ENCODE measurements at regions not wholly inside any gene's neighbourhood (a gene's known extent, or its start where the extent isn't known, plus 50 kb on each side); places are given as distances from the start of the nearest gene placed in this dataset.
A peak's percentile ranks its signal among the peaks of the same experiment; 100 is the strongest.

GRCh38 chr10:21399392-21400035, 126.0 kb downstream of the SKIDA1 start:
- peak; percentile 88 for DNase-seq (ENCODE audit: low read depth)
- no peak overlapping the region for H3K4me3 ChIP-seq (ENCODE audit: low read depth, low read length)
- no peak for TF ChIP-seq CTCF (IDR thresholded peaks at IDR 0.05; ENCODE audit: low read depth, low read length, missing control alignments)
- in situ Hi-C loops (cut with HindIII; ENCODE audit: low sequenced_read_pairs) = no loop called here

- no peak for DNase-seq (ENCODE audit: low read depth)
- in situ Hi-C loops (cut with HindIII; ENCODE audit: low sequenced_read_pairs) = no loop called here
- no peak overlapping the region for H3K4me3 ChIP-seq (ENCODE audit: low read depth, low read length)
- TF ChIP-seq CTCF (IDR thresholded peaks at IDR 0.05; ENCODE audit: low read depth, low read length, missing control alignments) = no peak
These were observed 126.8 kb downstream of the SKIDA1 start for GRCh38 chr10:21398563-21399231.

- no peak for TF ChIP-seq CTCF (IDR thresholded peaks at IDR 0.05; ENCODE audit: low read depth, low read length, missing control alignments)
- in situ Hi-C loops (cut with HindIII; ENCODE audit: low sequenced_read_pairs) = no loop called here
- DNase-seq (ENCODE audit: low read depth) = no peak
These were observed 128.6 kb downstream of the SKIDA1 start for GRCh38 chr10:21396889-21397288.

GRCh38 chr10:21393931-21394330, 131.6 kb downstream of the SKIDA1 start:
- DNase-seq (ENCODE audit: low read depth) = no peak
- in situ Hi-C loops (cut with HindIII; ENCODE audit: low sequenced_read_pairs) = no loop called here
- H3K4me3 ChIP-seq (ENCODE audit: low read depth, low read length) = no peak overlapping the region
- TF ChIP-seq CTCF (IDR thresholded peaks at IDR 0.05; ENCODE audit: low read depth, low read length, missing control alignments) = no peak

More at GRCh38 chr10:21396889-21397288, 128.6 kb downstream of the SKIDA1 start:
- no peak overlapping the region for H3K4me3 ChIP-seq (ENCODE audit: low read depth, low read length)

- no peak overlapping the region for H3K4me3 ChIP-seq (ENCODE audit: low read depth, low read length)
- no peak for DNase-seq (ENCODE audit: low read depth)
- TF ChIP-seq CTCF (IDR thresholded peaks at IDR 0.05; ENCODE audit: low read depth, low read length, missing control alignments) = no peak
- in situ Hi-C loops (cut with HindIII; ENCODE audit: low sequenced_read_pairs) = no loop called here
These were observed 136.9 kb downstream of the SKIDA1 start for GRCh38 chr10:21388589-21388988.

- in situ Hi-C loops (cut with HindIII; ENCODE audit: low sequenced_read_pairs) = no loop called here
- no peak overlapping the region for H3K4me3 ChIP-seq (ENCODE audit: low read depth, low read length)
- no peak for DNase-seq (ENCODE audit: low read depth)
- TF ChIP-seq CTCF (IDR thresholded peaks at IDR 0.05; ENCODE audit: low read depth, low read length, missing control alignments) = no peak
These were observed 137.6 kb downstream of the SKIDA1 start for GRCh38 chr10:21387868-21388267.
